NCI-H345 (cell line): ENCODE measurements at regions not wholly inside any gene's neighbourhood (a gene's known extent, or its start where the extent isn't known, plus 50 kb on each side); places are given as distances from the start of the nearest gene placed in this dataset.
A peak's percentile ranks its signal among the peaks of the same experiment; 100 is the strongest.
"Not testable (repeated sequence)": the region's sequence is repeated elsewhere in the genome, so short reads cannot be mapped to it uniquely, and the experiment has no call there.

Source experiments
- DNase-seq: peaks from one replicate; lab custom pipeline; 2025; lab: John Stamatoyannopoulos, UW

- no peak for DNase-seq
These were observed 473.5 kb upstream of the ZMIZ1 start for GRCh38 chr10:78595269-78595619.

- no peak for DNase-seq
These were observed 472.2 kb upstream of the ZMIZ1 start for GRCh38 chr10:78596556-78596955.

- DNase-seq, result peak; percentile 51
These were observed 470.8 kb upstream of the ZMIZ1 start for GRCh38 chr10:78597796-78598555.

- DNase-seq, result no peak
These were observed 469.5 kb upstream of the ZMIZ1 start for GRCh38 chr10:78599122-78599853.

GRCh38 chr10:78600121-78600665 is 468.6 kb upstream of the ZMIZ1 start:
- no peak for DNase-seq

- no peak for DNase-seq
These were observed 468.0 kb upstream of the ZMIZ1 start for GRCh38 chr10:78600740-78601139.

GRCh38 chr10:78602201-78602932 is 466.4 kb upstream of the ZMIZ1 start:
- DNase-seq, result no peak

GRCh38 chr10:78604286-78604685 is 464.5 kb upstream of the ZMIZ1 start:
- no peak for DNase-seq

- DNase-seq, result no peak
These were observed 464.0 kb upstream of the ZMIZ1 start for GRCh38 chr10:78604721-78605120.

GRCh38 chr10:78605800-78606350 is 462.9 kb upstream of the ZMIZ1 start:
- no peak for DNase-seq

- DNase-seq, result not testable (repeated sequence)
These were observed 462.0 kb upstream of the ZMIZ1 start for GRCh38 chr10:78606766-78607165.

GRCh38 chr10:78609976-78610375 is 458.8 kb upstream of the ZMIZ1 start:
- DNase-seq, result no peak

GRCh38 chr10:78613132-78613531 is 455.6 kb upstream of the ZMIZ1 start:
- no peak for DNase-seq

- DNase-seq, result no peak
These were observed 454.5 kb upstream of the ZMIZ1 start for GRCh38 chr10:78614267-78614666.

GRCh38 chr10:78614744-78615143 is 454.0 kb upstream of the ZMIZ1 start:
- DNase-seq, result no peak

- DNase-seq, result no peak
These were observed 452.6 kb upstream of the ZMIZ1 start for GRCh38 chr10:78616125-78616695.

GRCh38 chr10:78617115-78617514 is 451.7 kb upstream of the ZMIZ1 start:
- no peak for DNase-seq

- no peak for DNase-seq
These were observed 451.1 kb upstream of the ZMIZ1 start for GRCh38 chr10:78617631-78618030.

- no peak for DNase-seq
These were observed 450.7 kb upstream of the ZMIZ1 start for GRCh38 chr10:78618050-78618449.

- no peak for DNase-seq
These were observed 449.5 kb upstream of the ZMIZ1 start for GRCh38 chr10:78619115-78619851.

GRCh38 chr10:78619896-78620295 is 448.9 kb upstream of the ZMIZ1 start:
- no peak for DNase-seq
